Stimulated activated CD4-positive, alpha-beta T cell treated with anti-CD3 and anti-CD28 coated beads, Interleukin-4, amount 100 ng/mL, for 24 hours (primary cell): ENCODE measurements at regions not wholly inside any gene's neighbourhood (a gene's known extent, or its start where the extent isn't known, plus 50 kb on each side); places are given as distances from the start of the nearest gene placed in this dataset.
"Not testable (repeated sequence)": the region's sequence is repeated elsewhere in the genome, so short reads cannot be mapped to it uniquely, and the experiment has no call there.

Experiments used
- DNase-seq: peaks from one replicate; pipeline ENCODE4 v3.0.0-alpha.2; 2020

DNA sequence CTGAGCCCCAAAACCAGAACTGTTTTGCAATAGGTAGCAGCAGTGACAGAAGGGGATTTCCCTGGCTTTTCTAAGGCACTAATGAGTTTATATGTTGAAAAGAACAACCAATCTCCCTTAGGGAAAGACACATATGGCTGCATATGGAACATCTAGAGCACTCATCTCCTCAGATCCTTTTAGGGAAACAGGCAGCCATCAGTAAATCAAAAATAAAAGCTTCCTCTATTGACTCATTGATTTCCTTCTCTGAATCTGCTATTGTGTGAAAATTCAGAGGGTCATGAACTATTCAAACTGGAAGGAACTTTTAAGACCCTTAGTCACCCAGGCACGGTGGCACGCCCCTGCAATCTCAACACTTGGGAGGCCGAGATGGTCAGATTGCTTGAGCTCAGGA lies 110.9 kb upstream of the NANOS1 start:
- DNase-seq = no peak

DNA sequence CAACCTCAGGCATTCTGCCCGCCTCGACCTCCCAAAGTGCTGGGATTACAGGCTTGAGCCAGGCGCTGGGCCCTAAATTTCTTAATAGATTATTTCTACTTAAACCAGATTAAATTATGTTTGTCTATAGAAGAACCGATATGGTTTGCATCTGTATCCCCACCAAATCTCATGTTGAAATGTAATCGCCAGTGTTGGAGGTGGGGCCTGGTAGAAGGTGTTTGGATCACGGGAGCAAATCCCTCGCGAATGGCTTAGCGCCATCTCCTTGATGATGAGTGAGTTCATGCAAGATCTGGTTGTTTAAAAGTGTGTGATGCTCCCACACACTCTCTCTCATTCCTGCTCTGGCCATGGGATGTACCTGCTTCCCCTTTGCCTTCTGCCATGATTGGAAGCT lies 109.3 kb upstream of the NANOS1 start:
- no peak for DNase-seq

DNA sequence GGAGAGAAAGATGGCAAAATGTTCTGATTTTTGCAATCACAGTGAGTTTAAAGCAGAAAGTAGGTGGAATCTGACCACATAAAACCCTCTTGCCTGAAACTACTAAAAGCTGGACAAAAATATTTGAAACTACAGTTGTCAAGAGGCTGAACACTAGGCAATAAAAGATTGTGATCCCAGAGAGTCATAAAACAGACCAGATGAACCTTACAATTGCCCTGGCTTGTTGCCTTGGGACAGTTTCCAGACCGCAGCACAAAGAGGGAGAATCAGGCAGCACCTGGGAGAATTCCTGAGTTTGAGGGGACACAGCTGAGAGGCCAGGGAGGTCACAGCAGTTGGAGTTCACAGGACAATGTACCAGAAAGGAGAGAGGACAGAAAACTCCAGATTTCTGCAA lies 107.3 kb upstream of the NANOS1 start:
- no peak for DNase-seq

DNA sequence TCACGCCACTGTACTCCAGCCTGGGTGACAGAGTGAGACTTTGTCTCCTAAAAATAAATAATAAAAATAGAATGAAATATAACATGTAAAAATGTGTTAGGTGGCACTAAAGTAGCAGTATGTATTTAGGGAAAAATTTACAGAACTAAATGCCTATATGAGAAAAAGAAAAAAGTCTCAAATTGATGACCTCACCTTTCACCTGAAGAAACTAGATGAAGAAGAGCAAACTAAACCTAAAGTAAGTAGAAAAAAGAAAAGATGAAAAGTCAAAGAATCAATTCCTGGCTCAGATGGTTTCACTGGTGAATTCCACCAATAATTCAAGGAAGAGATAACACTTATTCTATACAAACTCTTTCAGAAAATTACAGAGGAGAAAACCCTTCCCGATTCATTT lies 106.5 kb upstream of the NANOS1 start:
- DNase-seq = no peak

DNA sequence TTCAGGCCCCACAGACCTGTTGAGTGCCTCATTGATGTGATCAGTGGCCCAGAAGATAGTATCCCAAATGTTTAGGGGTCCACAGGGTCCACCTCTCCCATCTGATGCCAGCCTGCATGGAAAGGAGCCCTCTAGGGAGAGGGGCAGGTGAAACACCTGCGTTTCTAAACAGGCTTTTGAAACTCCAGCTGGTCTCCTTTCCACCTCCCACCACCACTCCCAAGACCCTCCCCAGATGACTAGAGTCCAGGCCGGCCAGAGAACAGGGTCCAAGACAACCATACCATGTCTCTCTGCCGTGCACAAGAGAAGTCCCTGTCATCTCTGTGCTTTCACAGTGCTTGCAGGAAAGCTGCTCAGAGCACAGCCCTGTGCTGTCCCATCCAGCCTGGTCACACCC lies 105.0 kb upstream of the NANOS1 start:
- no peak for DNase-seq

DNA sequence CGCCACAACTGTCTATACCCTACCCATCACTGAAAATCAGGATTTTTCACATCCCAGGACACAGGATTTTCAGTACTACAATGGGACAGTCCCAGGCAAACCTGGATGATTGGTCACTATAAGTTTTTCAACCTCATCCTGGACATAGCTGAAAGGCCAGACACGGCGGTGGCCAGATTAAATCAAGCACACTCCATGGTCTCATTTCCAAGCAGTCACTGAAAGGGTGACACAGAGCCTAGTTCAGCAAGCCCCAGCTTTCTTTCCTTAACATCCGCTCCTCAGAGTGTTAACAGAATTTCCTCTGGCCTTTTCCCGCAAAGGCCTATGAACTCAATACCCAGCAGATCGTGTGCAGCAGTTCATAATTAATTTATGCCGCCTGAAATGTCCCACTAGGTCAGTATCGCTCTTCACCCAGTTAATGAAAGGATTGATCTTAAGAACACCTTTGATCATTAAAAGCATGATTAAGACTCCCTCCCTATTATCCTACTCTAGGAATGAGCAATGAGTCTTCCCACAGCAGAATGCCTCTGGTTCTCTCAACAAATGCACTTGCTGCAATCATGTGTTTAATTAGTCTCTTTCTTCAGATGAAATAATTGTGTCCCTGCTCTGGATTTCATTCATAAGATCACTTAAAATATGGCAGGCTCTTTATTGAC lies 104.0 kb upstream of the NANOS1 start:
- DNase-seq = no peak

DNA sequence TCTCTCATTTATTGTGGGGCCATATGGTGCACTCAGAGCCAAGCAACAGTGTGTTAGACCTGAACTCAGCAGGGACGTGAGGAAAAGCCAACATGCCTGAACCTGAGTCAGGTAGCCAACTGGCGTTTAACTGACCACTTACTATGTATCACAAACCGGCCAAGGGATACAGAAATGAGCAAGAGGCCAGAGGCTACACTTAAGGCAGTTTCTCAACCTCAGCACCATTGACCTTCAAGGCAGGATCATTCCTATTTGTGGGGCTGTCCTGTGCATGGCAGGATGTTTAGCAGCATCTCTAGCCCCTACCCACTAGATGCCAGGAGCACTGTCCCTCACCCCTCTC lies 103.5 kb upstream of the NANOS1 start:
- no peak for DNase-seq

DNA sequence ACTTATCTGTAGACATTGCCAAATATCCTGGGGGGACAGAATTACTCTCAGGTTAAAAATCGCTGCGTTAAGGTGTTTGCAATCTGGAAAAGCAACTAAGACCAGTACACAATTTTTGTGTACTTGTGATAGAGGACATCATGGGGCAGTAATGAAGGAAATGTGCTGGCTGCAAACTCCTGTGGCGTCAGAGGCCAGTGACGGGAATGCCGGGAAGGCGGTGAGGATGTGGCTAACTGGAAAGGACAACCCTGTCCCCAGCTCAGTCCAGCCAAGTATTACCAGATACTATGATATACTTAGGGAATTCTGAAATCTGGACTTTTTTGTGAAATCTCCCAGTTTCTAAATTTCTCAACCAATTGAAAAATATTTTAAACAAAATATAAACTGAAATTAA lies 103.1 kb upstream of the NANOS1 start:
- no peak for DNase-seq

DNA sequence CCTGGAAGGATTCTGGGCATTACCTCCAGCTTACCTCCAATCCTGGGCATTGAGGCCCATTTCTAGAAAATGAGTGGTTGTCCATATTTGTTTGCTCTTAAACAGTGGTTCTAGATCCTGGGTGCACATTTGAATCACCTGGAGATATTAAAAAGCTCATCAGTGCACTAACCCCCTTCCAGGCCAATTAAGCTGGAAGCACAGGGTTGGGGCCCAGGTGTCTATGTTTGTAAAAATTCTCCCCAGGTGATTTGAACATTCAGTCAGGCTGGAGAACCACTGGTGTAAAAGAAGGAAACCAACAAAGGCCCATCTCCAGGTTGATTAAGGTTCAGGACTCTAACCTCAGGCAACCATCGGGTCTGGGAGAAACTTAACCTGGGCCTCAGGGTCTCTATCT lies 102.6 kb upstream of the NANOS1 start:
- no peak for DNase-seq

DNA sequence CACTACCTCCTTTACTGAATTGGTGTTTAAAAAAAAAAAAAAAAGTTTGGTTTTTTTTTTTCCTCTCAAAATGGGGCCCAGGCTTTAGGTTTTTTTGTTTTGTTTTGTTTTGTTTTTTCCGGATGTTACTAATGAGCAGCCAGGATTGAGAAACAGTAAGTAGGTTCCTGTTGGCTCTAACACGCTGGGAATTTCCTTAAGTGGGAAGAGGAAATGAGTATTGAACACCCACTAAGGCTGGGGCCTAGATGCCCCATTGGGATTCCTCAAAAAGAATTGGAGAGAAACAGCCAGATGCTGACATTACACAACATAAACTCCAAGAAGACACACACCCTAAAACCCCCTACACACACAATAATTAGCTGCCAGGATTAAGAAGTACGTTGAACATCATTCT lies 102.2 kb upstream of the NANOS1 start:
- DNase-seq = no peak

DNA sequence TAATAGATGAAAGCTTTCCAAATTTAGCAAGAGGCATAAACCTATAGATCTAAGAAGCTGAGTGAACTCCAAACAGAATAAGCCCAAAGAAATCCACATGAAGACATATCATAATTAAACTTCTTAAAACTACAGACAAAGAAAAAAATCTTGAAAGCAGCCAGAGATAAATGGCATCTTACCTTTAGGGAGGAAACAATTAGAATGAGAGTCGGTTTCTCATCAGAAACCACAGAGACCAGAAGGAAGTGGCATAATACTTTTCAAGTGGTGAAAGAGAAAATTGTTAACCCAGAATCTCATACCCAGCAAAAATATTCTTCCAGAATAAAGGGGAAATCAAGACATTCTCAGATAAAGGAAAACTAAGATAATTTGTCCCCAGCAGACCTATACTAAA lies 98.9 kb upstream of the NANOS1 start:
- DNase-seq = no peak

DNA sequence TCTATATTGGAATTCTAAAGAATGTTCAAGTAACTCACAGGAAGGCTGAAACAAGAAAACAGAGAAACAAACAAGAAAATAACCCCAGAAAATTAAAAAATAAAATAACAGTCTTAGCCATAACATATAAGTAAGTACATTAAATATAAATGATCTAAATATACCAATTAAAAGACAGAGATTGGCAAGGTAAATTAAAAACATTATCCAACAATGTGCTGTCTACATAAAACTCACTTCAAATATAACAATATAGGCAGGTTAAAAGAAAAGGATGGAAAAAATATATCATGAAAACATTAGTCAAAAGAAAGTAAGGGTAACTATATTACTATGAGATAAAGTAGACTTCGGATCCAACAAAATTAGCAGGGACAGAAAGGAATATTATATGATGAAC lies 98.1 kb upstream of the NANOS1 start:
- DNase-seq = no peak

DNA sequence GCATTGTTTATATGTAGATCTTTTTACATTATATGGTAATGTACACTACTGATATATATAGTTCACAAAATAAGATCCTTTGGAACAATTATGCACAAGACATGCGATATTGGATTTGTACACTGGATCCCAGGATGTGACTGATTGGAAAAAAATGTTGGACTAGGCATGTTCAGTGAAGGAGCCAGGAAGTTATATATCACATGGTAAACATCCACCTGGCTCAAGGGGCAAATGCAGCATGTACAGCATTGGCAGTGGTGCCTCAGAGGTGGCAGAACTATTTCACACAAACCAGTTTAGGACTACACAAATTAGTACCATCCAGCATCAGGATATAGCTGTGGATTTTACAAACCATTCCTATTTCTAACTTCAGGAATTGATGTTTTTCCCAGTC lies 97.4 kb upstream of the NANOS1 start:
- DNase-seq = not testable (repeated sequence)

DNA sequence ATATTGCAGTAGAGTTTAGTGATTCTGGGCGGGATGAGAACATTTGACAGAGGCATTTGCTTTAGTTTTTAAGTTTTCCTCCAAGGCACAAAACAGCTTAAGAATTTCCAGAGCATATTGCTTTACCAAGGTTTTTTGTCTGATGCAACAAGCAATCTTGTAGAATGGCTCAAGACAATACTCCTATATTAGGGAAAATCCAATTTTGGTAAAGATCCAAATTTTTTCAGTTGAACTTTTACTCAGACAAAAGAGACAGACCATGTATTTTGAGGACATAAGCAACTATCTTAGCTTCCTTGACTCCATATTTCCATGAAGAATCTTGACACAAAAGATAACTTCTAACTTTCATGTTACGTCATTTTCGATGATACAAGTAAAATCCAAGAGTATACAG lies 92.3 kb upstream of the NANOS1 start:
- no peak for DNase-seq

DNA sequence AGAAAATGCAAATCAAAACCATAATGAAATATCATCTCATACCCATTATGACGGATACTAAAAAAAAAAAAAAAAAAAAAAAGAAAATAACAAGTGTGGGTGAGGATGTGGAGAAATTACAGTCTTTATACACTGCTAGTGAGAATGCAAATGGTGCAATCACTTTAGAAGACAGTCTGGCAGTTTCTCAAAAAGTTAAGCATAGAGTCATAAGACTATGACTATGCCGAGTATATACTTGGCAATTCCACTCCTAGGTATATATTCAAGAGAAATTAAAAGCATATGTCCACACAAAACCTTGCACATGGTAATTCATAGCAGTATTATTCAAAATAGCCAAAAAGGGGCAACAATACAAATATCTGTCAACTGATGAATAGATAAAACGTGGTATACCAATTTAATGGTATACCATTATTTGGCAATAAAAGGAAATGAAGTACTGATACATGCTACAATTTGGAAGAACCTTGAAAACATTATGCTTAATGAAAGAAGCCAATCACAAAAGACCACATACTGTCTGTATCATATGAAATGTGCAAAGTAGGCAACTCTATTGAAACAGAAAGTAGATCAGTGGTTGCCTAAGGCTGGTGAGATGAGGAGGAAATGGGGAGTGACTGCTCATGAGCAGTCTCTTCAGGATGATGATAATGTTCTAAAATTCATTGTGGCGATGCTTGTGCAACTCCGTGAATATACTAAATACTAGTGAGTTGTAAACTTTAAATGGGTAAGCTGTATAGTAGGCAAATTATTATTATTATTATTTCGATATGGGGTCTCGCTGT lies 90.1 kb upstream of the NANOS1 start:
- no peak for DNase-seq

DNA sequence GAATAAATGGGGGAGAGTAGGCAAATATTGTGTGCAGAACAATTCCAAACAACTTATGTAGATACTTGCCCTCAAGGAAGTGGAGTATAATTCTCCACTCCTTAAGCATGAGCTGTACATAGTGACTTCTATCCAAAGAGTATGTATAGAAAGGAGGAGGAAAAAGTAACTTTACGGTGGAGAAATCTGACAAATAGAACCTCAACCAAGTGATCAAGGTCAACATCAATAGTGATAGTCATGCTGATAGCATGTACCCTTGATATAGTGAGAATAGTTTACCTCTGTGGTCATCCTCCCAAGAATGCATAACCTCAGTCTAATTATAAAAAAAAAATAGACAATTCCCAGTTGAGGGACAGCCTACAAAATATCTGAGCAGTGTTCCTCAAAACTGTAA lies 89.1 kb upstream of the NANOS1 start:
- no peak for DNase-seq

DNA sequence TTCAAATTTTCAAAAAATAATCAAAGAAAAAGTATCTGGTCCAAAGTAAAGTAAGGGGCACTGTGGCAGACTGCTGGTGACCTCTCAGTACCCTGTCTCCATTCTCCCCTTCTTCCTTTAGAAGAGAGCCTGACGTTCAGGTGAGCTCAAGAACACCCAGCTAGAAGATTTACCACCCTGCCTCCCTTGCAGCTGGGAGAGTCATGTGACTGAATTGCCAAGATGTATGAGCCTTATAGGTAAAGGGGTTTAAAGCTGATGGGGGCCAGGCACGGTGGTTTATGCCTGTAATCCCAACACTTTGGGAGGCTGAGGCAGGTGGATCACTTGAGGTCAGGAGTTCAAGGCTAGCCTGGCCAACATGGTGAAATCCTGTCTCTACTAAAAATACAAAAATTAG lies 86.3 kb upstream of the NANOS1 start:
- no peak for DNase-seq

DNA sequence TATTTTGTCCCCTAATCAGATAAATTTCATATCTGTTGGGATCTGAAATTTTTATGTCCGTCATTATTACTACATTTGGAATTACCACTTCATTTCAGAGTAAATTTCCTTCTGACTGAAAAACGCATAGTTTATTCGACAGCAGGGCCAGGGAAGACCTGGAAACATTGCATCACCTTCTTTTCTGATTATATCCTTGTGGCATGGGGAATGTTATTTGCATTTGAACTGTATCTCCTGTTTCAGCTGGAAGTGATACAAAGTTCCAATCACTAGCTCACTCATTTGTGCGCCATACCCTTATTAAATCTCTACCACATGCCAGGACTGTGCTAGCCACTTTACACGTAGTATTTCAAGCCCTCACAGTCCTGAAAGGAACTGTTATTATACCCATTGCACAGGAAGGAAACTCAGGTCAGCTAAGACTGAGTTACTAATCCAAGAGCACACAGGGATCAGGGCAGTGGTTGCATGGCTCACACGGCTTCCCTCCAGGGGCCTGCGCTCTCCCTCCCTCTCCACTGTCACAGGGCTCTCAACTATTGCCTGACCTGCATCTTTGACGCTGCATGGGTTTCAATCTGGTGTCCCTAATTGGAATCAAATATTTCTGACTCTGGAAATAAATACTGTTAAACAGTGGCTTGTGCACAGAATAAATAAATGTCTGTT lies 84.4 kb upstream of the NANOS1 start:
- DNase-seq = no peak

DNA sequence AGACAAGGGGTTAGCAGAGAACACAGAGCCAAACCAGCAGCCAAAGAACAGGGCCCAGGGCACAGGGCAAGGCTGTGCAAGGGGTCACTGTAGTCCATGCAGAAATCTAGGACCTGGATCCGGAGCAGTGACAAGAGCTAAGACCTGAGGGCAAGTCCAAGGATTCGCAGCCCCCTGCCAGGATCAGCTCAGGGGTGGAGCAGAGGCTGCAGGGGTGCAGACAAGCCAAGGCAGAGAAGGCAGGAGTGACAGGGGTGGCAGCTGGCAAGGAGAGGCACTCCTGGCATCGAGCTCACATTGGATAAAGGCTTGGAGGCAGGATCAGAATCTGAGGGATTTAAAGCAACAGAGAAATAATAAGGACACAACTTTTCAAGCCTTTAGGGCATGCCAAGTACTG lies 80.7 kb upstream of the NANOS1 start:
- DNase-seq = no peak

DNA sequence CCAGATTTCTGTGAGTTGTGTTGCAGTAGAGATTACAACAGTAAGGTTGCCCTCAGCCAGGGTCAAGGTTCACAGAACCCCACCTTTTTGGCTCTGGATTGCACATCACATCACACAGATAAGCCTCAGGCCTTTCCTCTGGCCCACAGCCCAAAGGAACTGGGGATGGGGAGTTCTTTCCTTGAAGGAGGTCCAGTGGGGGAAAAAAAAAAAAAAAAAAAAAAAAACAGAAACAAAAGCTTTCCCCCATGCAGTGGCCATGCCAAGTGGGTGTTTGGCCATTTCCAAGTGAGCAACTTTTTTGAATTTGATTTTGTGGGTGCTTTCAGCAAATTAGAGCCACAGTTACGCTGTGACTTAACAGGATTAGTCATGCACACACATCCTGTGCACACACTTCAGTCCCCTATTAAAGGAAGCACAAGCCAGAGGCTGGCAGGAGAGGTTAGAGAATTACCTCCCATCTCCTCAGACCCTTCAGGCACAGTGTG lies 79.3 kb upstream of the NANOS1 start:
- DNase-seq = no peak

DNA sequence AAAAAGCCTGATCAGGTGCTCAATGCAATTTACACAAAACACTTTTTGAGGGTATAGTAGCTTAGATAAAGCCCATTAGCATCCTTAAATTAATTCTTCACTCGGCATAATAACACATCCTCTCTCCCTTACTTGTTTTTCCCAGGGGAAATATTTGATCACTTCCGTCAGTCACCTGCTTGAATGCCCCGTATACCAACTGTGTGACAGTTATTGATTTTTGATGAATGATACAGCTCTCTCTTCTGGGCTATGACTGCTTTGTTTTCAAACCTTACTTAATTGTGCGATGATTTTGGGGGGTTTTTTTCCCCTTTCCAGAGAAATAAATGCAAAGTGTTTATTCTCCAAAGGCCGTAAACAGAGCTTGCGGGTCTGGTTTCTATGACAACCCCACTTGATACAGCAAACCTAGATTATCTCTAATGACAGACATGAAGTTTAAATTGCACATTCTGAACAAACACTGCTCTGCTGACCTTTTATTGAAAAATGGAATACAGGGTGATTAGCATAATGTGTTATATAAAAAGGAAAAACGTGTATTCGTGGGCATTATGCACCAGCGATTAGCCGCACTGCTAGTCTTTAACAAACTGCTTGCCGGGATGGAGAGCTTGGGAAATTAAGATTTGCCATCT lies 78.4 kb upstream of the NANOS1 start:
- DNase-seq = no peak

DNA sequence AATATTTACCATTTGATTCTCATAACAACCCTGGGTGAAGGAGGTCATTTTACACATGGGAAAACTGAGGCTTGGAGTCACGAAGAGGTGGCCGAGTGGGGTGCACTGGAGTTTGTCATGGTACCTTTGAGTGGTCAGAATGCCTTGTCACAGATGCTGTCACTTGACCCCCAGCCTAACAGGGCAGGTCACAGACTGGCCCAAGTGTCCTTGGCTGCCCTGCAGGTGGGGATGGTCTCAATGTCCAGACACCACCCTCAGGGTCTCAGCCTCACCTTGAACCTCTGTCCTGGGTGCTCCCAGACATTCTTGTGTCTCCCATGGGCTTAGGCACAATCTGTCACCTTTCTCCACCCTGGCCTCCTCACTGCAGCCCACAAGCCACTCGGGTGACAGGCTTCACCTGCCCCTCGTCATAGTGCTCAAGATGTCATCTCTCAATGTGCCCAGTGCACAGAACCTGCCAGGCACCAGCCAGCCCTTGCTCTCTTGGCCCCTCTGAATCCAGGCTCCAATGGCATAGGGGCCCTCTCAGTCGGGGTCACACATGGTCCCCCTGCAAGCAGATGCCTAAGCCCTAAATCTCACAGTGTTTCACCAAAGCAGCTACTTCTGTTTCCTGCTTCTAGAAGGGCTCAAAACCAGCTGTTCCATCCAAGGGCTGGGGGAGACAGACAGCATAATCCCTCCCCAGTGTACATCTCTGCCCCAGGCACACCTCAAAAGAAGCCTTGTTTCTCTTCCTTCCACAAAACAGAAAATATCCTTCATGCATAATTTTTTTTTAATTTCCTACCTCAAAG lies 76.8 kb upstream of the NANOS1 start:
- no peak for DNase-seq
